DOHH2 (cell line): ENCODE measurements at regions not wholly inside any gene's neighbourhood (a gene's known extent, or its start where the extent isn't known, plus 50 kb on each side); places are given as distances from the start of the nearest gene placed in this dataset.

ENCODE experiments used
- H3F3A ChIP-seq: fragments of 200-600 bp; sonication (generic), shearing (Covaris generic); 2 replicates; pipeline ENCODE4 v1.6.0; 2016; ENCODE audit warnings: antibody characterized with exemption, mild to moderate bottlenecking; ENCODE audit not compliant: control insufficient read depth, insufficient read depth
- H3K27ac ChIP-seq: fragments of 200-600 bp; sonication (generic); 2 replicates; pipeline ENCODE4 v1.5.1; 2014; ENCODE audit warnings: low read depth, mild to moderate bottlenecking, low read length, moderate library complexity
- H3K27me3 ChIP-seq: fragments of 200-600 bp; sonication (generic); 2 replicates; pipeline ENCODE4 v1.6.1; 2014; ENCODE audit warnings: mild to moderate bottlenecking, low read length, mixed read lengths; ENCODE audit not compliant: control insufficient read depth
- H3K36me3 ChIP-seq: fragments of 200-600 bp; sonication (generic); 2 replicates; pipeline ENCODE4 v1.6.1; 2014; ENCODE audit warnings: mild to moderate bottlenecking, low read length, moderate library complexity, mixed read lengths; ENCODE audit not compliant: control insufficient read depth
- H3K4me1 ChIP-seq: fragments of 200-600 bp; sonication (generic); 2 replicates; pipeline ENCODE4 v1.6.1; 2014; ENCODE audit warnings: mild to moderate bottlenecking, low read length, mixed read lengths; ENCODE audit not compliant: control insufficient read depth
- H3K4me2 ChIP-seq: fragments of 200-600 bp; sonication (generic); 2 replicates; pipeline ENCODE4 v1.6.0; 2014; ENCODE audit warnings: mild to moderate bottlenecking, low read length, moderate library complexity
- H3K4me3 ChIP-seq: fragments of 200-600 bp; sonication (generic); 2 replicates; pipeline ENCODE4 v1.5.1; 2014; ENCODE audit warnings: mild to moderate bottlenecking, low read length, mixed read lengths
- H3K79me2 ChIP-seq: fragments of 200-600 bp; sonication (generic); 2 replicates; pipeline ENCODE4 v1.6.1; 2014; ENCODE audit warnings: mild to moderate bottlenecking, low read length, mixed read lengths; ENCODE audit not compliant: control insufficient read depth
- H3K9me2 ChIP-seq: fragments of 200-600 bp; sonication (generic); replicated peaks from 2 replicates; pipeline ENCODE4 v1.6.1; 2014; ENCODE audit warnings: mild to moderate bottlenecking, low read length, mixed read lengths; ENCODE audit not compliant: control insufficient read depth
- H3K9me3 ChIP-seq: fragments of 200-600 bp; sonication (generic); 2 replicates; pipeline ENCODE4 v1.6.1; 2014; ENCODE audit warnings: antibody characterized with exemption, low read length, mixed read lengths; ENCODE audit not compliant: control insufficient read depth, insufficient read depth
- H4K20me1 ChIP-seq: fragments of 200-600 bp; sonication (generic); 2 replicates; pipeline ENCODE4 v1.6.0; 2014; ENCODE audit warnings: low read depth, mild to moderate bottlenecking, antibody characterized with exemption, low read length, moderate library complexity; ENCODE audit not compliant: control insufficient read depth, insufficient read depth
- EZH2phosphoT487 ChIP-seq: fragments of 200-600 bp; sonication (generic); IDR thresholded peaks from 2 replicates; pipeline ENCODE4 v1.6.1; 2017; ENCODE audit warnings: borderline replicate concordance, mild to moderate bottlenecking, antibody characterized with exemption, low read length, moderate library complexity, mixed read lengths
- TF ChIP-seq, protein P1 (sequence below): fragments of 200-600 bp; sonication (generic); IDR thresholded peaks from one replicate; pipeline ENCODE4 v1.5.1; 2014; ENCODE audit warnings: antibody characterized with exemption, mild to moderate bottlenecking, low read depth, low read length; ENCODE audit not compliant: poor library complexity, severe bottlenecking

- Histone ChIP-seq H3K36me3 (no peaks in the 10 kb centered on the region), H3K79me2 (no peaks in the 10 kb centered on the region), H3K27ac (no peak overlapping the region), H3K4me2 (no peak overlapping the region), H3K9me3 (no peaks in the 10 kb centered on the region), H3F3A (no peaks in the 10 kb centered on the region), H3K27me3 (no peaks in the 10 kb centered on the region), H4K20me1 (no peaks in the 10 kb centered on the region), H3K9me2 (no peaks in the 10 kb centered on the region; the same call in 1 of the 2 replicates), H3K4me1 (no peaks in the 10 kb centered on the region), H3K4me3 (no peak overlapping the region)
- TF ChIP-seq, protein P1, sequence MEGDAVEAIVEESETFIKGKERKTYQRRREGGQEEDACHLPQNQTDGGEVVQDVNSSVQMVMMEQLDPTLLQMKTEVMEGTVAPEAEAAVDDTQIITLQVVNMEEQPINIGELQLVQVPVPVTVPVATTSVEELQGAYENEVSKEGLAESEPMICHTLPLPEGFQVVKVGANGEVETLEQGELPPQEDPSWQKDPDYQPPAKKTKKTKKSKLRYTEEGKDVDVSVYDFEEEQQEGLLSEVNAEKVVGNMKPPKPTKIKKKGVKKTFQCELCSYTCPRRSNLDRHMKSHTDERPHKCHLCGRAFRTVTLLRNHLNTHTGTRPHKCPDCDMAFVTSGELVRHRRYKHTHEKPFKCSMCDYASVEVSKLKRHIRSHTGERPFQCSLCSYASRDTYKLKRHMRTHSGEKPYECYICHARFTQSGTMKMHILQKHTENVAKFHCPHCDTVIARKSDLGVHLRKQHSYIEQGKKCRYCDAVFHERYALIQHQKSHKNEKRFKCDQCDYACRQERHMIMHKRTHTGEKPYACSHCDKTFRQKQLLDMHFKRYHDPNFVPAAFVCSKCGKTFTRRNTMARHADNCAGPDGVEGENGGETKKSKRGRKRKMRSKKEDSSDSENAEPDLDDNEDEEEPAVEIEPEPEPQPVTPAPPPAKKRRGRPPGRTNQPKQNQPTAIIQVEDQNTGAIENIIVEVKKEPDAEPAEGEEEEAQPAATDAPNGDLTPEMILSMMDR = no peak
- no peak for TF ChIP-seq EZH2phosphoT487
These were observed 444.8 kb downstream of the TLR4 start for GRCh38 chr9:118148990-118149389.

- Histone ChIP-seq H3K9me2 (no peaks in the 10 kb centered on the region), H3K4me2 (no peak overlapping the region), H4K20me1 (no peaks in the 10 kb centered on the region), H3K79me2 (no peaks in the 10 kb centered on the region), H3K36me3 (no peaks in the 10 kb centered on the region), H3K27me3 (no peaks in the 10 kb centered on the region), H3K4me1 (no peaks in the 10 kb centered on the region), H3K9me3 (no peaks in the 10 kb centered on the region), H3K4me3 (no peak overlapping the region), H3F3A (no peaks in the 10 kb centered on the region), H3K27ac (no peak overlapping the region)
- TF ChIP-seq EZH2phosphoT487 = no peak
- TF ChIP-seq, protein P1 = no peak
These were observed 452.6 kb downstream of the TLR4 start for GRCh38 chr9:118156846-118157245.

- H3K27me3 ChIP-seq = no peaks in the 10 kb centered on the region
- no peaks in the 10 kb centered on the region for H3K9me2 ChIP-seq
- H3K36me3 ChIP-seq = no peaks in the 10 kb centered on the region
- no peaks in the 10 kb centered on the region for H3F3A ChIP-seq
- H3K4me2 ChIP-seq = no peak overlapping the region
- no peaks in the 10 kb centered on the region for H3K4me1 ChIP-seq
- H3K27ac ChIP-seq = no peak overlapping the region
- no peaks in the 10 kb centered on the region for H4K20me1 ChIP-seq
- no peak overlapping the region for H3K4me3 ChIP-seq
- no peaks in the 10 kb centered on the region for H3K9me3 ChIP-seq
- H3K79me2 ChIP-seq = no peaks in the 10 kb centered on the region
- no peak for TF ChIP-seq EZH2phosphoT487
- TF ChIP-seq, protein P1 = no peak
These were observed 458.5 kb downstream of the TLR4 start for GRCh38 chr9:118162716-118163115.

DNA sequence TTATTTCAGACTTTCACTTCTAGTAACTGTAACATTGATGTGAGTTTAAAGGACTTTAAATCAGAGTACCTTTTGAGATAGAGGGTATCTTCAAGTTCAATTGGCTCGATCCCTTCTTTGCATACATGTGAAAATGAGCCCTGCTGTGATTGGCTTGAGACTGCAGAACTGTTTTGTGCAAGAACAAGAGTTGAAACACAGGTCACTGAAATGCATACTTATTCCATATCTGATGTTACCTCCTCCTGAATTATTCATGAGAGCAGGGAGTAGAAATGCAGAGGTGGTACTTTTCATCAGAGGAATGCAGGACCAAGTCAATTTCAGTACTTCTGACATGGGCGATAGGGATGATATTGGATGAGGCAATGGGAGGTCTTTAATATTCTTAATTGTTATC, 459.5 kb downstream of the TLR4 start:
- Histone ChIP-seq H4K20me1 (no peaks in the 10 kb centered on the region), H3K4me1 (no peaks in the 10 kb centered on the region), H3K4me3 (no peak overlapping the region), H3K36me3 (no peaks in the 10 kb centered on the region), H3F3A (no peaks in the 10 kb centered on the region), H3K27me3 (no peaks in the 10 kb centered on the region), H3K27ac (no peak overlapping the region), H3K9me3 (no peaks in the 10 kb centered on the region), H3K9me2 (no peaks in the 10 kb centered on the region), H3K4me2 (no peak overlapping the region), H3K79me2 (no peaks in the 10 kb centered on the region)
- TF ChIP-seq EZH2phosphoT487 = no peak
- TF ChIP-seq, protein P1 = no peak
